GM19452 (cell line): ENCODE measurements at regions not wholly inside any gene's neighbourhood (a gene's known extent, or its start where the extent isn't known, plus 50 kb on each side); places are given as distances from the start of the nearest gene placed in this dataset.
"Not testable (repeated sequence)": the region's sequence is repeated elsewhere in the genome, so short reads cannot be mapped to it uniquely, and the experiment has no call there.

Experiments
- ATAC-seq: cut with Tn5 transposase; IDR thresholded peaks from one replicate; pipeline ENCODE4 v1.9.1; 2021; ENCODE audit not compliant: unreplicated experiment

- ATAC-seq, result no peak
Measured at GRCh38 chr1:218904416-218904815, 269.3 kb upstream of the LYPLAL1 start.

- no peak for ATAC-seq
Measured at GRCh38 chr1:218916720-218917119, 257.0 kb upstream of the LYPLAL1 start.

DNA sequence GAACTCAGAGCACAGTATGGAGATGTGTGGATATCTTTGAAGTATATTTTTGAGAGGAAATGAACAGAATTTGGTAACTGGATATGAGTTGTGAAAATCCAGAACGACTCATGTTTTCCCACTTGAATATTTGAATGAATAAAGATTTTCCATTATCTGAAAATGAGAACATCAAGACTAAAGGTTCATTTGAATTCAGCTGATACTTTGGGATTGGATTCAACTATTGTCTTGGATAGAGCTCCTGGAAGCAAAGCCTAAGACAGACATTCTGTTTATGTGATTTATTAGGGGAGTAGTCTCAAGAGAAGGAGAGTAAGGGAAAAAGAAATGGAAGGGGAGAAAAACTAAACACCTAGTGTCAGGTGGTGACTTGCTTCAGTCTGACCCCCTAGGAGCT, 256.0 kb upstream of the LYPLAL1 start:
- no peak for ATAC-seq

- ATAC-seq, result no peak
Measured at GRCh38 chr1:218925777-218926176, 247.9 kb upstream of the LYPLAL1 start.

DNA sequence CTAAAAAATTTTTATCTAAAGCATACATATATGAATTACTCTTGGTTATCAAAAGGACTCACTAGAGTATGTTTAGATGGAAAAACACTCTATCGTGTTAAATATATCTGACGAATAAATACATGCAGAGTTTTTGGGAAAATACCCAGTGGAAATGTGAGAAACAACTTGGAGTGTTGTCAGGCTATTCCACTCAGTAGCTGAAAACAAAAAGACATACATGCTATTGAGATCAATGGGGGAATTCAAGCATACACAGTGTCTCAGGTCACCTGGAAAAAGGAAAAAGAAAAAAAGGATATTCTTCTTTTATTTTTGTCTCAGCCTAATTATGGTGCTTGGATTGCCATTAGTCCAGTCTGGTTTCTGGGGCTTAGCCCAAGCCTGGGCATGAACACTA, 247.0 kb upstream of the LYPLAL1 start:
- ATAC-seq, result no peak

- ATAC-seq, result no peak
Measured at GRCh38 chr1:218930000-218930399, 243.7 kb upstream of the LYPLAL1 start.

GRCh38 chr1:218930472-218931241, 243.0 kb upstream of the LYPLAL1 start:
- no peak for ATAC-seq

DNA sequence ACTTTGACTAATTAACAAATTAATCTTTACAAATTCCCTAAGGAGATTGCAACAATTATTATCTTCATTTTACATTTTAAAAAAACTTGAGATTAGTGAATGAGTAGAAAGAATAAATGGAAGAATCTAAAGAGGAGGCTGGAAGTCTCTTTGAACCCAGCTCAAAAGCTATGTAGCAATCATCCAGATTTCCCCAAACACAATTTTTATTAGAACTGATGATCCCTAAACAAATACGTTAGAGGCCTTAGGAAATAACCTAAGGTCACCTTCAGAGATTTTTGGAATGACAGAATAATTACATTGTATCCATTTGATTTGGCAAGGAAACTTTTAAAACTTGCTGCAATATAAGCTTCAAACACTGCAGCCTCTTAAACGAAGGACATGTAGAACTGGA, 242.4 kb upstream of the LYPLAL1 start:
- no peak for ATAC-seq

DNA sequence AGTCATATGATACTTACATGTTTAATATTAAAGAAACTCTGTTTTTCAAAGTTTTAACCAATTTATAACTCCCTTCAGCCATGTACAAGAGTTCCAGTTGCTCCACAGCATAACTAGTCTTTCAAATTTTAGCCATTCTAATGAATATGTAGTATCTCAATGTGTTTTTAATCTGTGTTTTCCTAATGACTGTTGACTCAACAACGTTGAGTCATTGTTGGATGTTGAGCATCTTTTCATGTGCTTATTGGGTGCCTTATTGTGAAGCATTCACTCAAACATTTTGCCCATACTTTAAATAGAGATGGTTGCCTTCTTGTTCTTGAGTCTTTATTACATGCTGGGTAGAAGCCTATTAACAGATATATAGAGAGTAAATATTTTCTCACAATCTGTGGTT, 240.2 kb upstream of the LYPLAL1 start:
- no peak for ATAC-seq

DNA sequence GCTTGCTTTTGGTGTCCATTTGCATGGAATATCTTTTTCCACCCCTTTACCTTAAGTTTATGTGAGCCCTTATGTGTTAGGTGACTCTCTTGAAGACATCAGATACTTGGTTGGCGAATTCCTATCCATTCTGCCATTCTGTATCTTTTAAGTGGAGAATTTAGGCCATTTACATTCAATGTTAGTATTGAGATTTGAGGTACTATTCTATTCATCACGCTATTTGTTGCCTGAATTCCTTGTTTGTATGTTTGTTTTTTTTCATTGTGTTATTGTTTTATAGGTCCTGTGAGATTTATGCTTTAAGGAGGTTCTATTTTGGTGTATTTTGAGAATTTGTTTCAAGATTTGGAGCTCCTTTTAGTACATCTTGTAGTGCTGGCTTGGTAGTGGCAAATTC, 238.3 kb upstream of the LYPLAL1 start:
- not testable (repeated sequence) for ATAC-seq

DNA sequence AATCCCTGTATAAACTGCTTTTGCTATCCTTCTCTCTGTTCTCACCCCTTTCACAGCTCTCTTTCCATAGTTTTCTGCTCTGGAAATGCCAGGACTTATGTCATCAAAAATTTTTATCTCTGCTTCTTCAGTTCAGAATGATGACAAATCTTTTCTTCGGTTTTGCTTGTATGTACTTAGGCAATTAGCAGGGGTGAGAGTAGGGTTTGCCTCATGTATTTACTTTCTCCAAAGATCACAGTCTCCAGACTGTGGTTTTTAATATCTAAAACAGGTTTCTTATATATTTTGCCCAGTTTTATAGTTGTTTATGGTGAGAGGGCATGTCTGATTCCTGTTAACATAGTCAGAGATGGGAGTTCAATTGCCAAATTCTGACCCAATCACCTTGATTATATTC, 235.4 kb upstream of the LYPLAL1 start:
- no peak for ATAC-seq

DNA sequence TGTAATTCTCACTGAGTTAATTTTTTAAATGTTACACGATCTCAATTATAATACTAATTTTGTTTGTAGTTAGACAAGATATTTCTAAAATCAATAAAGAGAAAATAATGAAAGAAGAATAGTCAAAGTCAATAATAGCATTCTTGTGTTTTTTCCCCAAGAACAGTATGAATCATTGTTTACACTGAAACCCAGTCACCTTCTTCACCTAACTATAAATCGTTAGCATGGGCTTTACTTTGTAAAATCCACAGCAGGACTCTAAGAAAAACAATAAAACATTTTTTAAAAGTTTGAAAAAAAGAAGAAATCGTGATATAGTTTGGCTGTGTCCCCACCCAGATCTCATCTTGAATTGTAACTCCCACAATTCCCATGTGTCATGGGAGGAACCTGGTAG, 234.6 kb upstream of the LYPLAL1 start:
- no peak for ATAC-seq

GRCh38 chr1:218942431-218942830, 231.2 kb upstream of the LYPLAL1 start:
- no peak for ATAC-seq

DNA sequence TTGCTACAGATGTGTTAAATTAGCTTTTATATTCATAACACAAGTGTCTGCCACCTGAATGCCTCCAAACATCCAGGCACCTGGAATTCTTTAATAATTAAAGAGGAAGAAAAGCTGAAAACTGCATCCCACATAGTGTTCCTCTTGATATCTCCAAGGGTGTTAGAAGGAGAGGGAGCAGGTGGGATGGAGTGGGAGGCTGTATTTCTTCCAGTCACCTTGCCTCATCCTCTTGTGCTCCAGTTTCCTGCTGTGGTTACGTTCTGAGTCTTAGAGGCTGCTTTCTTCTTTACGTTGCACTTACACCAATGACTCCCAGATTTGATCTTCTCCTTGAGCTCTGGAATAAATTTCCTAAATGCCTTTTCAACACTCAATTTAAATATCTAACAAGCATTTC, 230.3 kb upstream of the LYPLAL1 start:
- ATAC-seq, result no peak

DNA sequence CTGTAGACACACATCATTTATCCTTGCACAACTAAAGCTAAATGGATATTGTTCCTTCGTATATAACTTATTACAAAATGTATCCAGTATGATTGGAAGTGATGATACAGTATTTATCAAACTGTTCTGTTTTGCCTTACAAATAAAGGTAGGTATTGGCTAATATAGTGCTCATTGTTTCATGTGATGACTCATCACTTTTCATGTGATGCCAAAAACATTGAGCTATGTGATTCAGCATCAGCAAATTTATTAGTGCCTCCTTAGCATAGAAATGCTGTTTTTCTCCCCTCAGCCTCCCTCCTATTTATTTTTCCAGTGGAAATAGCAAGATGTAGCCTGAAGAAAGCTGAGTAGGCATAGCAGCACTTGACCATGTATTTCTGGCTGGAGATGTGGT, 228.6 kb upstream of the LYPLAL1 start:
- no peak for ATAC-seq

DNA sequence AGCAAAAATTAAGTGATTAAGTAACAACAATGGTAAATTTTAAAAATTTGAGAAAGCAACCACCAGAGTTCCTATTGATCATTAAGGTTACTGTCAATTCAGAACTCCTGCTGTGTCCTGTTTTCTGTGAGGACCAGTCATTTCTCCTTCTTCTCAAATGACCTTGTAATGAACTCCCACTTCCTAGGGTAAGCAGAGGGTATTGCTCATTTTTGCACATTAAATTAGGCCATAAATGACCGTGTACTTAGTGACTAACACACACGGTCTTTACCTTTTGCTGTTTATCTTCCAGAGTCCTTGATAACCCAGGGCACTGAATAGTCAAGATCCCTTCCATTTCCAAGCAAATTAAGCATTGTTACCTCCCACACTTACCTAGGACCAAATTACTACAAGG, 227.5 kb upstream of the LYPLAL1 start:
- ATAC-seq, result peak; percentile 63

GRCh38 chr1:218948446-218948845, 225.2 kb upstream of the LYPLAL1 start:
- no peak for ATAC-seq

DNA sequence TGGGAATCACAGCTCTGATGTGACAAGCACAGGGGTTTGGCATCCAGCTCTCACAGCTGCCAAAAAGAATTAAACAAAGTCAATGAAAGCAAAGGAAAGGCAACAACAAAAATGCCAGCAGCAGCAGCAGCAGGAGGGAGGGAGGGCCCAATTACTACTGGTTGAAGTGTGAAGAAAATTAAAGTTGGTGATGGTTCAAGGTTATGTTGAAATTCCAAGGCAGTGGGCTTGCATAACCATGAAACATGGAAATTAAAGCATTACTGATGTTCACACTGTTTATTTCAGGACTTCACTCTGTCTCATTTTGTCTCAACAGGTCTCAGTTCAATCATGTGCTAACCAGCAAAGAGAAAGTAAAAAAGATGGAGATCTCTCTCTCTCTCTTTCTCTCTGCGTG, 220.3 kb upstream of the LYPLAL1 start:
- no peak for ATAC-seq

DNA sequence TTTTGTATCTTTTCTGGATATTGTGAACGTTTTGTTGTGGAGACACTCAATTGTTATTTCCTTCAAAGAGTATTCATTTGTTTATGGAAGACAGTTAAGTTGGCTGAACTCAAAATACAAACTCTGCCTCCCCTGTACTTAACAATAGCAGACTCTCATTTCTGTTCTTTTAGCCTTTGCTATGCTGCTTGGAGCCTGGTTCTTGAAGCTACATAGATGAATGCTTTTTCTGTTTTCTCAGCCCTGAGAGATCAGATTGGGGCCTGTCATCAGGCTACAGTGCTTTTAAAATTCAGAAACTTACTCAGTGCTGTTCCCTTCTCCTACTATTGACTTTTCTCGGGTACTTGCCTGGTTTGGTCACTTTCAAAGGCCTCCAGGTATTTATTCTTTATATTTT, 215.7 kb upstream of the LYPLAL1 start:
- ATAC-seq, result no peak

DNA sequence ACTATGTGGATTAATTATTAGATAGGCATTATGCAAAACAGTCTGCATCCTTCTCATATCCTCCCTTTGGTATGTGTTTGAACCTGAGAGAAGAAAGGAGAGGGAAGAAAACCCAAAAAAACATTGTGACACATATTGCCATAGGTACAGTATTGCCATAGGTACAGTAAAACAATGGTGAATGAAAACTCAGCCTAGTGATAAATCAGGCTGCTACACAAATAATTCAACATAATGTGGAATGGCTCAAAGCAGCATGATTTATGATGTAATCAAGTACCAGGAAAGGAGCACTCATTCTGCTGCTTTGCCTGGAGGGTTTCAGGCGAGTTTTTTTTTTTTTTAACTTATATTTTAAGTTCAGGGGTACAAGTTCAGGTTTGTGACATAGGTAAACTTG, 213.9 kb upstream of the LYPLAL1 start:
- no peak for ATAC-seq

- no peak for ATAC-seq
Measured at GRCh38 chr1:218964471-218965185, 209.1 kb upstream of the LYPLAL1 start.

- ATAC-seq, result no peak
Measured at GRCh38 chr1:218965821-218966220, 207.9 kb upstream of the LYPLAL1 start.

- ATAC-seq, result no peak
Measured at GRCh38 chr1:218967254-218967653, 206.4 kb upstream of the LYPLAL1 start.
